HCT116 (cell line): ENCODE measurements at regions not wholly inside any gene's neighbourhood (a gene's known extent, or its start where the extent isn't known, plus 50 kb on each side); places are given as distances from the start of the nearest gene placed in this dataset.

Experiments
- EZH2 ChIP-seq: fragments of 200-600 bp; sonication (generic); IDR thresholded peaks from 2 replicates; pipeline ENCODE4 v1.6.1; 2017; ENCODE audit warnings: antibody characterized with exemption, mixed run types
- POLR2A ChIP-seq: IDR thresholded peaks from 2 replicates; pipeline ENCODE4 v1.7.0; 2011; ENCODE audit warnings: borderline replicate concordance; ENCODE audit not compliant: insufficient read depth, insufficient read length; ENCODE audit errors: extremely low read depth
- POLR2AphosphoS5 ChIP-seq: IDR thresholded peaks from 2 replicates; pipeline ENCODE4 v1.6.1; 2011; ENCODE audit warnings: mild to moderate bottlenecking, low read depth, low read length, moderate library complexity
- RAD21 ChIP-seq: IDR thresholded peaks from 2 replicates; pipeline ENCODE4 v1.6.1; 2012; ENCODE audit warnings: low read depth, mild to moderate bottlenecking
- REST ChIP-seq: IDR thresholded peaks from 2 replicates; pipeline ENCODE4 v1.6.1; 2012; ENCODE audit warnings: low read depth
- SP1 ChIP-seq: IDR thresholded peaks from 2 replicates; pipeline ENCODE4 v1.6.1; 2012; ENCODE audit warnings: low read depth
- TCF7L2 ChIP-seq: IDR thresholded peaks from 2 replicates; pipeline ENCODE4 v1.7.0; 2011; ENCODE audit warnings: borderline replicate concordance, inconsistent platforms; ENCODE audit not compliant: insufficient read depth, insufficient read length; ENCODE audit errors: extremely low read depth
- TF ChIP-seq, protein P1 (sequence below), 3 experiments: fragments of 200-600 bp in 1 of 3; sonication (generic) in 1 of 3; IDR thresholded peaks in 2 of 3; conservative IDR thresholded peaks in 1 of 3; 2 replicates each; pipeline ENCODE4 v1.5.1; 2012 to 2017; ENCODE audit warnings: low read depth in 2 of 3, low read length in 2 of 3, antibody characterized with exemption in 1 of 3, borderline replicate concordance in 1 of 3, control low read depth in 1 of 3, mild to moderate bottlenecking in 1 of 3, mixed read lengths in 1 of 3, mixed run types in 1 of 3, moderate library complexity in 1 of 3; ENCODE audit not compliant: insufficient read depth in 1 of 3
- TF ChIP-seq, protein P2 (sequence below): IDR thresholded peaks from 2 replicates; pipeline ENCODE4 v1.6.1; 2011; ENCODE audit warnings: mild to moderate bottlenecking, low read length, moderate library complexity; ENCODE audit not compliant: insufficient replicate concordance; ENCODE audit errors: extremely low read depth

DNA sequence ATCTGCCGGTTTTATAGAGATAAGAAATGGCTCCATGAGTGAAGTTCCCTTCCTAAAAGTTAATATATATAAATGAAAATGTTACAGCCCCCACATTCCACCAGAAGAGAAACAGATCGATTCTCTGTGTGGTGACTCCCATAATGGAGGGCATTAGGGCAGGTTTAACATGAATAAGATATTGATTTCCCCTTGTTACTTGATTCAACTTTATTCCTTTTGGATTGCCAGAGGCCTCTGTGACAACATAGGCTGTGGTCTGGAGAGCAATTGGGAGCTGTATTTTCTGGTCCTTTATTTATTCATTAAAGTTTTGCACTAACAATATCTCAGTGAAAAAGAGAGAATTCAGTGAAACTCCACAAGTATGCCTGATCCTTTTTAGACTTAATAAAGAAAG lies 125.2 kb upstream of the CCDC196 start:
- TF ChIP-seq, protein P1, sequence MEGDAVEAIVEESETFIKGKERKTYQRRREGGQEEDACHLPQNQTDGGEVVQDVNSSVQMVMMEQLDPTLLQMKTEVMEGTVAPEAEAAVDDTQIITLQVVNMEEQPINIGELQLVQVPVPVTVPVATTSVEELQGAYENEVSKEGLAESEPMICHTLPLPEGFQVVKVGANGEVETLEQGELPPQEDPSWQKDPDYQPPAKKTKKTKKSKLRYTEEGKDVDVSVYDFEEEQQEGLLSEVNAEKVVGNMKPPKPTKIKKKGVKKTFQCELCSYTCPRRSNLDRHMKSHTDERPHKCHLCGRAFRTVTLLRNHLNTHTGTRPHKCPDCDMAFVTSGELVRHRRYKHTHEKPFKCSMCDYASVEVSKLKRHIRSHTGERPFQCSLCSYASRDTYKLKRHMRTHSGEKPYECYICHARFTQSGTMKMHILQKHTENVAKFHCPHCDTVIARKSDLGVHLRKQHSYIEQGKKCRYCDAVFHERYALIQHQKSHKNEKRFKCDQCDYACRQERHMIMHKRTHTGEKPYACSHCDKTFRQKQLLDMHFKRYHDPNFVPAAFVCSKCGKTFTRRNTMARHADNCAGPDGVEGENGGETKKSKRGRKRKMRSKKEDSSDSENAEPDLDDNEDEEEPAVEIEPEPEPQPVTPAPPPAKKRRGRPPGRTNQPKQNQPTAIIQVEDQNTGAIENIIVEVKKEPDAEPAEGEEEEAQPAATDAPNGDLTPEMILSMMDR (IDR thresholded peaks at IDR 0.05 in 2 of 3, conservative IDR thresholded peaks at IDR 0.05 in 1 of 3; ENCODE audit: borderline replicate concordance in 1 of 3, insufficient read depth in 1 of 3, low read depth in 2 of 3, low read length in 2 of 3), result no peak
- TF ChIP-seq POLR2AphosphoS5 (no peak), SP1 (no peak), EZH2 (no peak), REST (no peak), POLR2A (no peak), TCF7L2 (no peak), RAD21 (no peak)
- TF ChIP-seq, protein P2, sequence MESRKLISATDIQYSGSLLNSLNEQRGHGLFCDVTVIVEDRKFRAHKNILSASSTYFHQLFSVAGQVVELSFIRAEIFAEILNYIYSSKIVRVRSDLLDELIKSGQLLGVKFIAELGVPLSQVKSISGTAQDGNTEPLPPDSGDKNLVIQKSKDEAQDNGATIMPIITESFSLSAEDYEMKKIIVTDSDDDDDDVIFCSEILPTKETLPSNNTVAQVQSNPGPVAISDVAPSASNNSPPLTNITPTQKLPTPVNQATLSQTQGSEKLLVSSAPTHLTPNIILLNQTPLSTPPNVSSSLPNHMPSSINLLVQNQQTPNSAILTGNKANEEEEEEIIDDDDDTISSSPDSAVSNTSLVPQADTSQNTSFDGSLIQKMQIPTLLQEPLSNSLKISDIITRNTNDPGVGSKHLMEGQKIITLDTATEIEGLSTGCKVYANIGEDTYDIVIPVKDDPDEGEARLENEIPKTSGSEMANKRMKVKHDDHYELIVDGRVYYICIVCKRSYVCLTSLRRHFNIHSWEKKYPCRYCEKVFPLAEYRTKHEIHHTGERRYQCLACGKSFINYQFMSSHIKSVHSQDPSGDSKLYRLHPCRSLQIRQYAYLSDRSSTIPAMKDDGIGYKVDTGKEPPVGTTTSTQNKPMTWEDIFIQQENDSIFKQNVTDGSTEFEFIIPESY, result no peak
